HepG2 (cell line): ENCODE measurements at regions not wholly inside any gene's neighbourhood (a gene's known extent, or its start where the extent isn't known, plus 50 kb on each side); places are given as distances from the start of the nearest gene placed in this dataset.

Experiments used
- ATAC-seq: fragments of 200-7000 bp; cut with Tn5 transposase; 3 replicates; pipeline ENCODE4 v1.9.1; 2020; ENCODE audit warnings: mild to moderate bottlenecking, moderate library complexity
- BruUV-seq: library from RNA; stranded (reverse); fragments of 400-500 nt; replicated peaks from 2 replicates; lab custom pipeline; 2021; lab: Mats Ljungman, UMichigan
- CTCF ChIA-PET: fragments of 300-600 bp; formaldehyde crosslinking; extraction: SDS; loops from one replicate; lab custom pipeline; 2021; ENCODE audit warnings: low total read pairs, inconsistent platforms, low intra/inter-chr PET ratio; lab: Yijun Ruan, JAX
- POLR2A ChIA-PET: fragments of 350-600 bp; sonication (Branson Sonifier 250); formaldehyde crosslinking; loops from one replicate; lab custom pipeline; 2020; ENCODE audit warnings: antibody characterized with exemption, inconsistent platforms; lab: Yijun Ruan, JAX
- DNase-seq: peaks from one replicate; pipeline ENCODE4 v3.0.0-alpha.2; 2015; ENCODE audit warnings: low spot score
- FAIRE-seq: peaks from 3 replicates; lab custom pipeline; 2011; peaks lifted over from hg19 to GRCh38; lab: Jason Lieb, UNC
- H2AFZ ChIP-seq: one replicate; pipeline ENCODE4 v1.6.1; 2011; ENCODE audit warnings: low read length, inconsistent platforms
- H3K27ac ChIP-seq: fragments of 300-600 bp; 3 replicates; pipeline ENCODE4 v1.8.0; 2011; ENCODE audit warnings: mixed run types, mild to moderate bottlenecking, mixed read lengths, low read length, inconsistent platforms; ENCODE audit not compliant: insufficient read depth; ENCODE audit errors: extremely low read length
- H3K27me3 ChIP-seq, 2 experiments: fragments of 200-600 bp in 1 of 2; 2 replicates in 1 of 2; 3 replicates in 1 of 2; pipeline versions ENCODE4 v1.6.0 to v1.8.0; 2011; ENCODE audit warnings: low read length in 2 of 2, mild to moderate bottlenecking in 2 of 2, moderate library complexity in 2 of 2, inconsistent platforms in 1 of 2; ENCODE audit not compliant: insufficient read depth in 2 of 2, control insufficient read depth in 1 of 2
- H3K36me3 ChIP-seq, 2 experiments: fragments of 200-600 bp in 1 of 2; replicated peaks in 1 of 2; 2 replicates in 1 of 2; 3 replicates in 1 of 2; pipeline versions ENCODE4 v1.5.1 to v1.8.0; 2011; ENCODE audit warnings: low read length in 2 of 2, inconsistent platforms in 1 of 2; ENCODE audit not compliant: insufficient read depth in 2 of 2, control insufficient read depth in 1 of 2
- H3K4me1 ChIP-seq: 2 replicates; pipeline ENCODE4 v1.5.1; 2012; ENCODE audit warnings: low read length, inconsistent platforms; ENCODE audit not compliant: insufficient read depth
- H3K4me2 ChIP-seq: 2 replicates; pipeline ENCODE4 v1.6.0; 2011; ENCODE audit warnings: low read depth, low read length, inconsistent platforms
- H3K4me3 ChIP-seq, 3 experiments: fragments of 200-600 bp in 1 of 3; sonication (generic), shearing (Covaris generic) in 1 of 3; replicated peaks in 1 of 3; 2 replicates each; pipeline ENCODE4 v1.5.1; 2011 to 2016; ENCODE audit warnings: low read length in 3 of 3, inconsistent platforms in 2 of 3, low read depth in 2 of 3, mild to moderate bottlenecking in 2 of 3, control low read depth in 1 of 3, mixed read lengths in 1 of 3; ENCODE audit not compliant: insufficient read depth in 1 of 3
- H3K79me2 ChIP-seq: one replicate; pipeline ENCODE4 v1.6.1; 2011; ENCODE audit warnings: low read length, inconsistent platforms; ENCODE audit not compliant: insufficient read depth
- H3K9ac ChIP-seq: 2 replicates; pipeline ENCODE4 v1.6.0; 2011; ENCODE audit warnings: mild to moderate bottlenecking, low read depth, low read length, inconsistent platforms; ENCODE audit not compliant: insufficient read depth
- H3K9me3 ChIP-seq: 2 replicates; pipeline ENCODE4 v1.5.1; 2012; ENCODE audit warnings: mild to moderate bottlenecking, low read length
- H4K20me1 ChIP-seq: 2 replicates; pipeline ENCODE4 v1.6.0; 2011; ENCODE audit warnings: inconsistent platforms, mild to moderate bottlenecking, low read length, moderate library complexity; ENCODE audit not compliant: insufficient read depth
- CEBPB ChIP-seq: IDR thresholded peaks from 2 replicates; pipeline ENCODE4 v1.6.1; 2011; ENCODE audit warnings: low read depth, low read length, improper control_type of control experiment, borderline replicate concordance
- MLLT10 ChIP-seq: sonication (generic); formaldehyde crosslinking; IDR thresholded peaks from 2 replicates; pipeline ENCODE4 v1.4.0; 2020; ENCODE audit warnings: missing genetic modification reagents
- ZNF570 ChIP-seq: sonication (generic); formaldehyde crosslinking; IDR thresholded peaks from 2 replicates; pipeline ENCODE4 v1.4.0; 2020; ENCODE audit warnings: mild to moderate bottlenecking, missing genetic modification reagents, borderline replicate concordance
- ZSCAN20 ChIP-seq: sonication (generic); formaldehyde crosslinking; IDR thresholded peaks from 2 replicates; pipeline ENCODE4 v1.4.0; 2020; ENCODE audit warnings: missing genetic modification reagents, mild to moderate bottlenecking, borderline replicate concordance
- WGBS: methylation state at CpG from one replicate; pipeline ENCODE4 v1.1.6; 2017; ENCODE audit warnings: low lambda C conversion rate; 5-methylcytosine and 5-hydroxymethylcytosine counted together
- in situ Hi-C: cut with HindIII; loops from 2 replicates; pipeline ENCODE4 v1.10.0; 2017; ENCODE audit warnings: low pct_unique_long_range_greater_than_20kb; ENCODE audit not compliant: extremely low pct_ligation_motif_present
- intact Hi-C: fragments of 100-400 bp; cut with micrococcal nuclease; formaldehyde crosslinking; loops from one replicate; pipeline ENCODE4 v1.10.0; 2022; ENCODE audit not compliant: unreplicated experiment
- TF ChIP-seq, protein P1 (sequence below): IDR thresholded peaks from 2 replicates; pipeline ENCODE4 v1.6.1; 2016; ENCODE audit warnings: missing compliant biosample characterization, missing genetic modification reagents, borderline replicate concordance
- TF ChIP-seq, protein P2 (sequence below): IDR thresholded peaks from 2 replicates; pipeline ENCODE4 v1.4.0; 2020; ENCODE audit warnings: mild to moderate bottlenecking, missing genetic modification reagents

DNA sequence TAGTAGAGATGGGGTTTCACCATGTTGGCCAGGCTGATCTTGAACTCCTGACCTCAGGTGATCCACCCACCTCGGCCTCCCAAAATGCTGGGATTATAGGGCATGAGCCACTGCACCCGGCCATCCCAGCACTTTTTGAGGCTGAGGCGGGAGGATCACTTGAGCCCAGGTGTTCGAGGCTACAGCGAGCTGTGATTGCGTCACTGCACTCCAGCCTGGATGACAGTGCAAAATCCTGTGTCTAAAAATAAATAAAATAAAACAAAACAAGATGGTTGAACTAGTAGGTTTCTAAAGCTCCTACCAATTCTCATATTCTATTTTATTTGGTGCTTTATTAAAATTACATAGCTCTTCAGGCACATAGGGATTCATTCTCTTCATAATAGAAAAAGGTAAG is 890.3 kb upstream of the AUTS2 start:
- Histone ChIP-seq H3K27me3 (no peaks in the 10 kb centered on the region), H2AFZ (no peak overlapping the region), H3K9ac (no peak overlapping the region), H3K27ac (no peak overlapping the region), H3K9me3 (peaks cover 10% of the 10 kb centered on the region), H3K4me2 (no peak overlapping the region), H3K79me2 (no peaks in the 10 kb centered on the region), H3K4me1 (no peaks in the 10 kb centered on the region), H3K36me3 (no peaks in the 10 kb centered on the region), H3K4me3 (no peak overlapping the region), H4K20me1 (no peaks in the 10 kb centered on the region)
- in situ Hi-C loops (no loop called here), intact Hi-C loops (no loop called here)
- ATAC-seq (no peak), FAIRE-seq (no peak), DNase-seq (no peak)
- TF ChIP-seq, protein P1, sequence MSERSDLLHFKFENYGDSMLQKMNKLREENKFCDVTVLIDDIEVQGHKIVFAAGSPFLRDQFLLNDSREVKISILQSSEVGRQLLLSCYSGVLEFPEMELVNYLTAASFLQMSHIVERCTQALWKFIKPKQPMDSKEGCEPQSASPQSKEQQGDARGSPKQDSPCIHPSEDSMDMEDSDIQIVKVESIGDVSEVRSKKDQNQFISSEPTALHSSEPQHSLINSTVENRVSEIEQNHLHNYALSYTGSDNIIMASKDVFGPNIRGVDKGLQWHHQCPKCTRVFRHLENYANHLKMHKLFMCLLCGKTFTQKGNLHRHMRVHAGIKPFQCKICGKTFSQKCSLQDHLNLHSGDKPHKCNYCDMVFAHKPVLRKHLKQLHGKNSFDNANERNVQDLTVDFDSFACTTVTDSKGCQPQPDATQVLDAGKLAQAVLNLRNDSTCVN (CRISPR knock-in tag), result no peak
- TF ChIP-seq ZSCAN20 (CRISPR knock-in tag), result no peak
- peak; percentile 37; the same call in 1 of the 2 replicates for TF ChIP-seq CEBPB
- TF ChIP-seq MLLT10, result no peak
- TF ChIP-seq, protein P2, sequence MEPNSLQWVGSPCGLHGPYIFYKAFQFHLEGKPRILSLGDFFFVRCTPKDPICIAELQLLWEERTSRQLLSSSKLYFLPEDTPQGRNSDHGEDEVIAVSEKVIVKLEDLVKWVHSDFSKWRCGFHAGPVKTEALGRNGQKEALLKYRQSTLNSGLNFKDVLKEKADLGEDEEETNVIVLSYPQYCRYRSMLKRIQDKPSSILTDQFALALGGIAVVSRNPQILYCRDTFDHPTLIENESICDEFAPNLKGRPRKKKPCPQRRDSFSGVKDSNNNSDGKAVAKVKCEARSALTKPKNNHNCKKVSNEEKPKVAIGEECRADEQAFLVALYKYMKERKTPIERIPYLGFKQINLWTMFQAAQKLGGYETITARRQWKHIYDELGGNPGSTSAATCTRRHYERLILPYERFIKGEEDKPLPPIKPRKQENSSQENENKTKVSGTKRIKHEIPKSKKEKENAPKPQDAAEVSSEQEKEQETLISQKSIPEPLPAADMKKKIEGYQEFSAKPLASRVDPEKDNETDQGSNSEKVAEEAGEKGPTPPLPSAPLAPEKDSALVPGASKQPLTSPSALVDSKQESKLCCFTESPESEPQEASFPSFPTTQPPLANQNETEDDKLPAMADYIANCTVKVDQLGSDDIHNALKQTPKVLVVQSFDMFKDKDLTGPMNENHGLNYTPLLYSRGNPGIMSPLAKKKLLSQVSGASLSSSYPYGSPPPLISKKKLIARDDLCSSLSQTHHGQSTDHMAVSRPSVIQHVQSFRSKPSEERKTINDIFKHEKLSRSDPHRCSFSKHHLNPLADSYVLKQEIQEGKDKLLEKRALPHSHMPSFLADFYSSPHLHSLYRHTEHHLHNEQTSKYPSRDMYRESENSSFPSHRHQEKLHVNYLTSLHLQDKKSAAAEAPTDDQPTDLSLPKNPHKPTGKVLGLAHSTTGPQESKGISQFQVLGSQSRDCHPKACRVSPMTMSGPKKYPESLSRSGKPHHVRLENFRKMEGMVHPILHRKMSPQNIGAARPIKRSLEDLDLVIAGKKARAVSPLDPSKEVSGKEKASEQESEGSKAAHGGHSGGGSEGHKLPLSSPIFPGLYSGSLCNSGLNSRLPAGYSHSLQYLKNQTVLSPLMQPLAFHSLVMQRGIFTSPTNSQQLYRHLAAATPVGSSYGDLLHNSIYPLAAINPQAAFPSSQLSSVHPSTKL, result no peak
- TF ChIP-seq ZNF570 (CRISPR knock-in tag), result no peak
- WGBS, result 4% methylated on average over 6 of the region's 6 CpGs
- BruUV-seq, result no TSS peak
- ChIA-PET CTCF (no interaction called here), POLR2A (no interaction called here)
